Tibial nerve (tissue), 4 donors: ENCODE measurements at regions not wholly inside any gene's neighbourhood (a gene's known extent, or its start where the extent isn't known, plus 50 kb on each side); places are given as distances from the start of the nearest gene placed in this dataset.

Experiments used
- DNase-seq, 2 donors: peaks; one replicate each; pipeline ENCODE4 v3.0.0-alpha.2; 2019; ENCODE audit warnings: low spot score in 2 of 2
- H3K27ac ChIP-seq, 4 donors: fragments of 200-600 bp; sonication (generic) in 3 of 4; one replicate each; pipeline ENCODE4 v1.5.1; 2017 to 2019; ENCODE audit warnings: mild to moderate bottlenecking in 1 of 4
- H3K27me3 ChIP-seq, 2 donors: fragments of 200-600 bp; sonication (generic) in 1 of 2; one replicate each; pipeline versions ENCODE4 v1.5.1 to v1.6.0; 2017 to 2019
- H3K36me3 ChIP-seq, 3 donors: fragments of 200-600 bp; sonication (generic); one replicate each; pipeline ENCODE4 v1.5.1; 2018 to 2019
- H3K4me1 ChIP-seq, 4 donors: fragments of 200-600 bp; sonication (generic) in 3 of 4; one replicate each; pipeline ENCODE4 v1.5.1; 2017 to 2019
- H3K4me3 ChIP-seq, 4 donors: fragments of 200-600 bp; sonication (generic) in 3 of 4; one replicate each; pipeline ENCODE4 v1.5.1; 2017 to 2019; ENCODE audit warnings: mild to moderate bottlenecking in 1 of 4, moderate library complexity in 1 of 4
- H3K9me3 ChIP-seq, 4 donors: fragments of 200-600 bp; sonication (generic) in 3 of 4; one replicate each; pipeline ENCODE4 v1.5.1; 2017 to 2019
- EP300 ChIP-seq, 2 donors: sonication (generic); formaldehyde crosslinking; IDR thresholded peaks; one replicate each; pipeline ENCODE4 v1.6.1; 2017; ENCODE audit warnings: antibody characterized with exemption in 2 of 2, mild to moderate bottlenecking in 1 of 2
- POLR2A ChIP-seq, 2 donors: fragments of 450-650 bp; IDR thresholded peaks; one replicate each; pipeline ENCODE4 v1.6.1; 2017; ENCODE audit warnings: antibody characterized with exemption in 2 of 2, mild to moderate bottlenecking in 2 of 2, moderate library complexity in 2 of 2
- WGBS, 2 donors: methylation state at CpG; one replicate each; pipeline ENCODE4 v1.1.5; 2018; 5-methylcytosine and 5-hydroxymethylcytosine counted together
- TF ChIP-seq, protein P1 (sequence below), 5 experiments: fragments of 200-600 bp in 3 of 5; fragments of 450-650 bp in 2 of 5; sonication (generic) in 3 of 5; IDR thresholded peaks; one replicate each; pipeline ENCODE4 v1.5.1; 2016 to 2019; ENCODE audit warnings: antibody characterized with exemption in 5 of 5, mild to moderate bottlenecking in 3 of 5, moderate library complexity in 2 of 5

DNA sequence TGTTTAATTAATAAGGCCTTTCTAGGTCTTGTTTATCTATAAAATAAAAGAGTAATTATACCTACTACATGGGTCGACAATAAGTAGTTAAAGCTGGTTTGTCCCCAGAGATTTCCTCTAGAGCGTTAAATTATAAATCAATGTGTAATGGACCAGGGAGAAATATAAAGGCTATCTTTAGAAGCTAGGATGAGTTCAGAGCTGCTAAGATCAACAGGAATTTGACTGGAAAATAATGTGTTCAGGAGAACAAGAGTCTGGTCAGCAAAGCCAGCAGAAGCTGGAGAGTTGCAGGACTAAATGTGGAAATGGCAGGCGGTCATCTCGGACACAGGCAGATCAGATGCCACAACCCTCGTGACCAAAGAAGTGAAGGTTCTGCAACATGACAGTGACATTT lies 428.8 kb downstream of the EPM2A start:
- Histone ChIP-seq H3K27me3 (no peaks in the 10 kb centered on the region), H3K4me3 (no peak overlapping the region), H3K36me3 (no peaks in the 10 kb centered on the region), H3K9me3 (no peaks in the 10 kb centered on the region), H3K4me1 (no peaks in the 10 kb centered on the region), H3K27ac (no peak overlapping the region)
- no peak for DNase-seq
- WGBS, 2 donors = 70 to 78% methylated on average over 5 of the region's 5 CpGs
- TF ChIP-seq EP300 (IDR thresholded peaks at IDR 0.05) (no peak), POLR2A (IDR thresholded peaks at IDR 0.05) (no peak)
- TF ChIP-seq, protein P1, sequence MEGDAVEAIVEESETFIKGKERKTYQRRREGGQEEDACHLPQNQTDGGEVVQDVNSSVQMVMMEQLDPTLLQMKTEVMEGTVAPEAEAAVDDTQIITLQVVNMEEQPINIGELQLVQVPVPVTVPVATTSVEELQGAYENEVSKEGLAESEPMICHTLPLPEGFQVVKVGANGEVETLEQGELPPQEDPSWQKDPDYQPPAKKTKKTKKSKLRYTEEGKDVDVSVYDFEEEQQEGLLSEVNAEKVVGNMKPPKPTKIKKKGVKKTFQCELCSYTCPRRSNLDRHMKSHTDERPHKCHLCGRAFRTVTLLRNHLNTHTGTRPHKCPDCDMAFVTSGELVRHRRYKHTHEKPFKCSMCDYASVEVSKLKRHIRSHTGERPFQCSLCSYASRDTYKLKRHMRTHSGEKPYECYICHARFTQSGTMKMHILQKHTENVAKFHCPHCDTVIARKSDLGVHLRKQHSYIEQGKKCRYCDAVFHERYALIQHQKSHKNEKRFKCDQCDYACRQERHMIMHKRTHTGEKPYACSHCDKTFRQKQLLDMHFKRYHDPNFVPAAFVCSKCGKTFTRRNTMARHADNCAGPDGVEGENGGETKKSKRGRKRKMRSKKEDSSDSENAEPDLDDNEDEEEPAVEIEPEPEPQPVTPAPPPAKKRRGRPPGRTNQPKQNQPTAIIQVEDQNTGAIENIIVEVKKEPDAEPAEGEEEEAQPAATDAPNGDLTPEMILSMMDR (IDR thresholded peaks at IDR 0.05) = no peak

DNA sequence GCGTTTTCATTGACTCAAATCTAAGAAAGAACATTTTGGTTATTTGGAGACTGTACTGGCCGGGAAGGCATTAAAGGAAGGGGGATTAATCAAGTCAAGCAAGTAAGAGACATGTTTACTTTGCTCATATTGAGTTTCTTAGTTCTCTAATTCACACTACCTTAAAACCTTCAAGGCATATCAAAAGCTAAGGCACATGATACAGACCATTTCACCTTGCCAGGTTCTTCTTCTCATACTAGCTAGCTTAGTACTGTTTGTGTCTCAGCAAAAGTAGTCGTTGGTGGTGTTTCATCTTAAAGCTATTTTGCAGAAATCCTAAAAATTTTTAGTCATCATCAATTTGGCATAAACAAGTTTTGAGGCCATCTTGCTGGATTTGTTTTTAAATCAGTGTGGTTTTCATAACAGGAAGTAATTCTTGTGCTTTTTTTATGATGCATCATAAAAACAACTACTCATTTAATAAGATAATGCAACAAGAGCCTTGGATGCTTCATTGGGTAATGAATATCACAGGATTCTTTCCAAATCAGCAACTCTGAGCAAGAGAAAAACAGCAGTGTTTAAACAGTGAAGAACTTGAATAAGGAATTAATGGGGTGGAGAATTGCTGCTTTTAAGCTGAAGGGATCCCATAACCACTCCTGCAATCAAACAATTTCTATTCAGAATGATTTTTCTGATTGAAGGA lies 425.3 kb downstream of the EPM2A start:
- no peaks in the 10 kb centered on the region for H3K9me3 ChIP-seq
- no peaks in the 10 kb centered on the region for H3K27me3 ChIP-seq
- no peak for DNase-seq
- TF ChIP-seq EP300 (IDR thresholded peaks at IDR 0.05) = no peak
- TF ChIP-seq, protein P1 (IDR thresholded peaks at IDR 0.05) = no peak
- no peak for TF ChIP-seq POLR2A (IDR thresholded peaks at IDR 0.05)
- H3K27ac ChIP-seq = no peak overlapping the region
- no peak overlapping the region for H3K4me3 ChIP-seq
- no peaks in the 10 kb centered on the region for H3K4me1 ChIP-seq
- 68 to 70% methylated on average over 3 of the region's 3 CpGs for WGBS, 2 donors
- no peaks in the 10 kb centered on the region for H3K36me3 ChIP-seq

DNA sequence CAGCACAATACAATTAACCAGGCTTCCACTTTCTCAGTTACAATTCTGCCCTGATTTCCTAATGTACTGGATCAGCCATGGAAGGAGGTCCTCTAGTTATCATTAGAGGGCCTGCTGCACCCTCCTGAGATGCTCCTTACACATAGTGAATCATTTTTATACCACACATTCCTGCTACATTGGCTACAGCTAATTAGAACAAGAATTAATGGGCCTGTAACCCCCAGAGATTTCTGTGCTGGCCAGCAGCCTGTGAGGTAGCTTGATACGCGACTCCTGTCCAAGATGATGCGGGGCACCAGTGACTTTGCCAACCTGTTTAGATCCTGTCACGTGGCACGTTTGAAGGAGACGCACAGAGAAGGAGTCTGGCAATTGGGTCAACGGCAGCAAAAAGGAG lies 422.8 kb downstream of the EPM2A start:
- 86 to 89% methylated on average over 7 of the region's 7 CpGs for WGBS, 2 donors

DNA sequence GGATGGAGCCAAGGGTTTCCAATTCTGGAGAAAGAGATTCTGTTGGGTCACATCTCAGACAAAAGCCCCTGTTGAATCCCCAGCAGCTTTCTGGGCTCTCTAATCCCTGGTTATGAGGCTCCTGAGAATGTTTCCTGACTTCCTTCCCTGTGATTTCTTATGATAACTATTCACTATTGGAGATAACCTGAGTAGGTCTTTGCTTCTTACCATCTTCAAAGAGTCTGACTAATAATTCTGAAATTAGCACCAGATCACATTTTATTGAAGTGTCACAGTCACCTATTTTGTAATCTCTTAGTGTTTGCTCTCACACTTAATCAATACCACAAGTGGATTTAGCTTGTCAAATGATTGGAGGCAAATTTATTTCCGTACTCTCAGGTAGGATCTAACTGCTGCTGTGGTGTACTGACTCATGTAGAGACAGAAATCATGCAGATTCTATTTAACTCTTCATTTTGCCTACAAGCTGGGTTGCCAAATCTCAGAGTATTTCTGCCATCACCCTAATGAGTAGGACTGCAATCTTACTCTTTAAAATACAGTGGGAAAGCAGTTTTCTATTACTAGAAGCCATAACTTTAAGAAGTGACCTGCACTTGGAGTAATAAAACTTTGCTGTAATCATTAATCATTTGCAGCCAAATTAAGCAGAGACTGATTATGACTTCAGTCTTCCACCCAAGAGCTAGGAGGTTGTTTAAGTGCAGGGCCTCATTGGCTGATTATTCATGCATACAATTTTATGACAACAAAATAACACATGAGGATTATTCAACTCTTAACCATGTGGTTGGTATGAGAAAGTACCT lies 422.1 kb downstream of the EPM2A start:
- no peaks in the 10 kb centered on the region for H3K4me1 ChIP-seq
- H3K4me3 ChIP-seq = no peak overlapping the region
- H3K36me3 ChIP-seq = no peaks in the 10 kb centered on the region
- WGBS, 2 donors = 84 to 94% methylated on average over 1 of the region's 1 CpG
- no peak for DNase-seq
- H3K27ac ChIP-seq = no peak overlapping the region
- H3K27me3 ChIP-seq = no peaks in the 10 kb centered on the region
- TF ChIP-seq POLR2A (IDR thresholded peaks at IDR 0.05) = no peak
- TF ChIP-seq EP300 (IDR thresholded peaks at IDR 0.05) = no peak
- TF ChIP-seq, protein P1 (IDR thresholded peaks at IDR 0.05) = no peak
- peaks cover 0 to 7% (median 0%) of the 10 kb centered on the region in 4 donors for H3K9me3 ChIP-seq

More for the DNA sequence above, 422.8 kb downstream of the EPM2A start:
- Histone ChIP-seq H3K4me3 (no peak overlapping the region), H3K36me3 (no peaks in the 10 kb centered on the region), H3K9me3 (no peaks in the 10 kb centered on the region), H3K27ac (no peak overlapping the region), H3K4me1 (no peaks in the 10 kb centered on the region), H3K27me3 (no peaks in the 10 kb centered on the region)
- no peak for DNase-seq
- TF ChIP-seq, protein P1 (IDR thresholded peaks at IDR 0.05) = no peak
- no peak for TF ChIP-seq EP300 (IDR thresholded peaks at IDR 0.05)
- no peak for TF ChIP-seq POLR2A (IDR thresholded peaks at IDR 0.05)

DNA sequence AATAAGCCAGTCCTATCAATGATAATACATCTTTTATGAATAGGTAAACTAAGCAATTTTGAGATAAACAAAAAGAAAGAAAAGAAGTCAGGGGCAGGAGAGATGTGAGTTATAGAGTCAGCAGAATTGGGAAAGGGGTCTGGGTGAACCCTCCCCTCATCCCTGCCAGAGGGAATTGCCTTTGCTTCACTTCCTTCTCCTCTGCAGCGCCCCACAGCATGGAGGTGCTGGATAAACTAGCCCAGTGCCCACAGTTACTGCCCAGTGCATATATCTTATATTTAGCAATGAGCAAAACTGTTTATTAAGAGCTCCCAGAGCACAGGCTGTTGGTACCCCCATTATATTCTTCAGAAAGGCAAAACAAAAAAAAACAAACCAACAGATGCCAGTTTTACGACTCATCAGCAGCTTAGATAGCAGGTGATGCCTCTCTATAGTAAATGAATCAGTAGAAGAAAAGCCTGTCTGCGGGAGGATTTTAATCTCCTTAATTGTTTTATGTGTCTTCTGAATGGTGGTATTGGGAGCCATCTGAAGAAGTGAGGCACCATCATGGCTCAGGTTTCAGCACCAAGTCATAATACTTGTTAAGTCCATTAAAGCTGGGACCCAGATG lies 419.2 kb downstream of the EPM2A start:
- no peaks in the 10 kb centered on the region for H3K27me3 ChIP-seq
- TF ChIP-seq EP300 (IDR thresholded peaks at IDR 0.05) (no peak), POLR2A (IDR thresholded peaks at IDR 0.05) (no peak)
- TF ChIP-seq, protein P1 (IDR thresholded peaks at IDR 0.05) = no peak
- no peak for DNase-seq
- no peaks in the 10 kb centered on the region for H3K36me3 ChIP-seq
- H3K27ac ChIP-seq = no peak overlapping the region
- no peaks in the 10 kb centered on the region for H3K4me1 ChIP-seq
- no peak overlapping the region for H3K4me3 ChIP-seq
- peaks cover 0 to 9% (median 0%) of the 10 kb centered on the region in 4 donors for H3K9me3 ChIP-seq
- 72 to 78% methylated on average over 3 of the region's 3 CpGs for WGBS, 2 donors
